ENCODE measurements at regions not wholly inside any gene's neighbourhood (a gene's known extent, or its start where the extent isn't known, plus 50 kb on each side); places are given as distances from the start of the nearest gene placed in this dataset.
A peak's percentile ranks its signal among the peaks of the same experiment; 100 is the strongest.

- no peak for DNase-seq
Observed at GRCh38 chr21:41086569-41086968, 81.4 kb upstream of the BACE2 start.

DNA sequence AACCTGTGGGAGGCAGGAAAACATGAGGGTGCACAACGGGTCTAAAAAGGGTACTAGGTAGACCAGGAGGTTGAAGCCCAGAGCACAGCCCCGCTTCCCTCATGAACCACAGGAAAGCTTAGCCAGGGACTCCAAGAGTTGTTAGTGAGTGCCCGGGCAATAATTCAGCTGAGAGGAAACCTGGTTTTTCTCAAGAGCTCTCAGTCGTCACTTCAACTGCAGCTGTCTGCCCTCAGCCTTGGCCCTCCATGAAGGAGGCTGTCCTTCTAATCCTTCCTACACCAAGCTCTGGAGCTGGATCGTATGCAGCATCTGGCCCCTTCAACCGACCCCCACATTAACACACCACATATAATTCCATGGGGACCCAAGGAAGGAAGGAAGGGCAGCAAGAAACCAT is 77.0 kb upstream of the BACE2 start:
- DNase-seq = peak; percentile 95

- no peak for DNase-seq
Observed at GRCh38 chr21:41091616-41092015, 76.3 kb upstream of the BACE2 start.

DNA sequence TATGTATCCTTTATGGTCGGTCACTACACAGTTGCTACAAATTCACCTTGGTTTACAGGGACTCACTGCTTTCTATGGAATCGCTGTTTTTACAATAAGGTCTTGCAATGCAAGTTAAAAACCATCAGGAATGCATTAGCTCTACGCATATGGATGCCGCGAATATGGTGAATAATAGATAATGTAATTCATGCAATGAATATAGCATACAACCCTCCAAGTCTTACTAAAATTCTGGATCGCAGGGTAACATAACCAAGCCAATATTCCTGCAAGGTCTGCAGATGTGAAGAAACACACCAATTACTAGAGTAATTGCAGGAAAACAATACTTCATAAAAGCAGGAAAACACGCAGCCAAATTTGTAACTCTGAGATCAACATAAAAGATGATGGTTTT is 75.6 kb upstream of the BACE2 start:
- DNase-seq = no peak

GRCh38 chr21:41095983-41096382 is 72.0 kb upstream of the BACE2 start:
- DNase-seq = no peak

DNA sequence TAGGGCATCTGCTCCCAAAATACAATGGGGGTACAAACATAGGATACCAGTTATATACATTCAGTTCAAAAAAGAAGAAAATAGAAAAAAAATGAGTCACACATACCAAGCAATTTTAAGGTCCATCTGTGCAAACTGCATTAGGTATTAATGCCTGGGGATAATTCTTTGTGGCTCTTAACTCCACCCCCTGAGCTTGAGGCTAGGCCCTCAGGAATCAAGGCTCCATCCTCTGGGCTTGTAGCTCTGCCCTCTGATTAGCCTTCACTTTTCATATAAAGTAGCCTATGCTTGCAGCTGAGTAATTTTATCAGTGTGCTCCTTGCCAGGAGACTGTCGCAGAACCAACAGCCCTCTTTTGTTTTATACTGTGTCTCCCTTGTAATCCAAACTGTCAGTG is 69.9 kb upstream of the BACE2 start:
- no peak for DNase-seq

DNA sequence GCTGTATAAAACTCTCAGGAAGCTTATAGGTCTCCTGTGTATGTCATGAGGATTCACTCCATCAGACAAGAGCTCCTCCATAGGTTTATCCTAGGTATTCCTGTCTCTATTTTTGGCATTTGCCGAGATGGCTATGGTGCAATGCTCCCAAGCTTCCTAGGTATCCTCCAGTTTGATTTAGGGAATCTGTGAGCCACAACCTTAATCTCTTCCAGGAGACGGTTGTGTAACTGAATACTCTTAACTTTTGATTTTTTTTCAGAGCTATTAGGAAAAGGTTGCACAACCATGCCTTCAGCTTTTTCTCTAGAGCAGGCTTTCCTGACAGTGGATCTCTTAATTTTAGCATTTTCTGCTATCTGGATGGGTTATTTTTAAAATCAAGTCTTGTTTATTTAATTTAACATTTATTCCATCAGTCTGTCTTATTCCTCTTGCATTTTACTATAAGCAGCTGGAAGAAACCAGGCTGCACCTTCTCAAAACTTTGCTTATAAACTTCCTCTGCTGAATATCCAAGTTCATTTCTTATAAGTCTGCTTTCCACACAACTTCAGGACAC is 69.4 kb upstream of the BACE2 start:
- DNase-seq = no peak

DNA sequence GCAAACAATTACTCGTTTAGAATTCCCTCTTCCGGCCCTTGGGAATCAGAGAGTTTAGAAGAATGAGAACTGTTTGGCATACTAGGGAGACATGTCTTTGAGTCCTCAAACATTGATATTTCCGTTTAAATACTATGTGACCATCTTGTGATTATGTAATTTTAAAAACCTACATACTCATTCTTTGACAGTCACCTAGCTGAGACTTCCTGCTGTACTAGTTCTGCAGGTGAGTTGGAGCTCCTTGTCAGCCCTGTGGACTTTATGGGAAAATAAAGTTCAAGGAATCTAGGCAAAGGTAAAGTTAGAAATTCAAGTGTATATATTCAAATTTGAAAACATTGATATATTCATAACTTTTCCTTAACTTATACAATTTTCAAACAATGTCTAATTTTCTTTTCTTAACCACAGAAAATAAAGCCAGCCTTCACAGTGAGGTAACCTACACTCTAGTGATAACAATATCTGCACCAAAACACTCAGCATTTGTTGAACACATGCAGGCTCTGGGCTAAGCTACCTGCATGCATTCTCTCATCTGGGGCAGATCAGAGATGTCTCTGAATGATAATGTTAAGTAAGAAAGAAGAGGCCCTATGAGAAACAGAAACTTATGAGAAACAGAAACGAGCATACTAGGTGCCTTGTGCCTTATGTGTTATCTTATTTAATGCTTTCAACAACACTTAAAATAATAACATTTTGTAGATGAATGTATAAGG is 67.0 kb upstream of the BACE2 start:
- no peak for DNase-seq

DNA sequence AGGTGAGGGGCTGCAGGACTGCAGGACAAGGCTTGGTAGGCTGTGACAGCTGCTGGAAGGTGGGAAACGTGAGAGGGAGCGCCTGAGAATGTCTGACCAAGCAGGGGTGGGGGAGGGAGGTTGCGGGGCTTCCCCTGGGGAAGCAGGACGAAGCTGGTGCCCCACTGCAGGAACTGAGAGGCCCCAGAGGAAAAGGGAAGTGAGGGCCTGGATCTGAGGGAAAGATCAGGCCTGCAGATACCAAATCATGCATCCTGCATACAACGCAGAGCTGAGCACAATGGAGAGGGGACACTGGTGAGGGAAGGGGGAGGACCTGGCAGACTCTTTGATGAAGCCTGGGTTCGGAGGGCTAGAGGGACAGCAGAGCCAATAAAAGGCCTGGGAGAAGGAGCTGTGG is 65.7 kb upstream of the BACE2 start:
- DNase-seq = no peak

DNA sequence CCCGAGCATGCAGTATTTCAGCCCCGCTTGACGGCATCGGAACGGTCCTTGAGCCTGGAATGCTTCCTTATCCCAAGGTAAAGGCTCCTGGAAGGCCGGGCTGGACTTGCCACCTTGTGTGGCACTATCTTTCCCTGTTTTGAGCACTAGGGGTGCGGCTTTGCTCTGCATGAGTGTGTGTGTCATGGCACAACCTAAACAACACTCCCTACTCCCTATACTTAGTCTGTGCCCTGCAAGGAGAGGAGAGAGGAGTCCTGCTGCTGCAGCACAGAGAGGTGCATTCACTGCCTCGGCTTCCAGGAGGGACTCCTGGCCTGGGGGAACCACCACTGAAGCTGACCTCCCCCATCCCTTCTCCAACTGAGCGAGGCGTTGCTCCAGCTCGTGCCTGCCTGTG is 60.4 kb upstream of the BACE2 start:
- DNase-seq = no peak

- DNase-seq = no peak
Observed at GRCh38 chr21:41108668-41109585, 59.0 kb upstream of the BACE2 start.

- DNase-seq = no peak
Observed at GRCh38 chr21:41110161-41110560, 57.8 kb upstream of the BACE2 start.

GRCh38 chr21:41110664-41111063 is 57.3 kb upstream of the BACE2 start:
- DNase-seq = no peak

DNA sequence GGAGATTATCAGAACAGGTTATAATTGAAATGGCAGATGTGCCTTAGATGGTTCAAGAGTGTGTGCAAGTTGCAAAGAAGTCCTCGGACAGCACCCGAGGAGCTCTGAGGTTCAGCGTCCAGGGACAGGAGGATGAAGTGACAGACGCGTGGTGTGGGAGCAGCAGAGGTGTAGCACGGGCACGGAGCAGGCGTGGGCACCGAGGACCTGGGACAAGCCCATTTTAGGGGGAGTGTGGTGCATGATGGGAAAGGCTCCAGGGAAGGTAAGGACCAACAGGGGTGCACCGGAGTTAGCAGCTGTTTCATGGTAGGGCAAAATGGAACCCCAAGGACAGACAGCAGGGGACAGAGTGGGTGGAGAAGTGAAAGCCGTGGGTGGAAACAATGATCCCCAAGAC is 56.3 kb upstream of the BACE2 start:
- no peak for DNase-seq

DNA sequence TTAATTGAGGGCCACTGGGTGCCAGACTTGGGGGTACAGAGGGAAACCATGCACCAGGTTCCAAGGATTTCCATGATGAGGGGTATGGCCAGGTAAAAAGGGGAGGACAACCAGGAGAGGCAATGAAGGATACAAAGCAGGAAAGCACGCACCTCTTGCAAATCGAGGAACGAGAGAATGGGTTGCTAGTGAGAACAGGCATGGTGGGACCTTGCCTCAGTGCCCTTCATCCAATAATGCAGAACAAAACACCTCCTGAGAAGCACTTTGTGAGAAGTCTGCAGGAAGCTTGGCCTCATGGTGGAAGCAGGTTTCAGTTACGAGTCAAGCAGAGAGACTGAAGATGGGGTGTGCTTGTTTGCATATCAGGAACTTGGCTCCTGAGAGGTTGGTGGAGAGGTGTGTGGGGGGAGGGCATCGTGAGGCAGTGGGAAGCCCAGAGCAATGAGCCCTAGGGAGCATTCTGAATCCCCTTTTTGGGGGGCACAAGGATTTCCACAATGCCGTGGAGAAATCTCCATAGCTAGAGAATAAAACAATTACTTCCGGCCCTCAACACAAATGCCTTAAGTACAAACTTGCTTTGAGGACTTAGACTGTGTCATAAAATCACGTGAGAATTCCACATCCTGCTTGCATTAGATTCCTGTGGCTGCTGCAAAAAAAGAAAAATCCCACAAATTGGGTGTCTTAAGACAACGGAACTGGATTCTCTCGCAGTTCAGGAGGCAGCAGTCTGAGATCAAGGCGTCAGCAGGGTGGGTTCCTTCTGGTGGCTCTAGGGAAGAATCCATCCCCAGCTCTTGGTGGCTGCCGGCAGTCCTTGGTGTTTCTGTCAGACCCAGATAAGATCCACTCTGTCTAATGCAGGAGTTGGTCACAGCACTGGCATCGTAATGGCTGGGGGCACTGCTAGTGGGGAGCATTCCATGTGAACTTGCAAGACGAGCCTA is 54.9 kb upstream of the BACE2 start:
- peak; percentile 98 for DNase-seq

GRCh38 chr21:41115851-41116250 is 52.1 kb upstream of the BACE2 start:
- no peak for DNase-seq
